ENCODE measurements at regions not wholly inside any gene's neighbourhood (a gene's known extent, or its start where the extent isn't known, plus 50 kb on each side); places are given as distances from the start of the nearest gene placed in this dataset.

DNA sequence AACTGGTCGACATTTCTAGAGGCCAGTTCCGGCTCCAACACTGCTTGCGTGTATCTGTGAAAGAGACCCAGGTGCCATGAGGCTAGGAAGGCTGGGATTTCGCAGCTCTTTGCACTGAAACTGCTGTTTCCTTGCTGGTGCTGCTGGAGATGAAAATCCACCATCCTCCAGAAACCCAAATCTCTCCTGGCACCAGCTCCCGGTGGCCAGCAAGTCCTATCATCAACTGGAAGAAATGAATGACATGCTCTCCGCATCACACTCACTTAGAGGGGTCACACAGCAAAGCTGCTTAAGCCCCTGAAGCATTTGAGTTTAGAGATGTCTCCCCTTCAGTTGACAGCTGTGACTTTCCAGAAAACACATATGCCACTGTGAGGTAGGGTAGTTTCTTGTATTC, 471.8 kb upstream of the PROK2 start:
- TF ChIP-seq, protein P1, sequence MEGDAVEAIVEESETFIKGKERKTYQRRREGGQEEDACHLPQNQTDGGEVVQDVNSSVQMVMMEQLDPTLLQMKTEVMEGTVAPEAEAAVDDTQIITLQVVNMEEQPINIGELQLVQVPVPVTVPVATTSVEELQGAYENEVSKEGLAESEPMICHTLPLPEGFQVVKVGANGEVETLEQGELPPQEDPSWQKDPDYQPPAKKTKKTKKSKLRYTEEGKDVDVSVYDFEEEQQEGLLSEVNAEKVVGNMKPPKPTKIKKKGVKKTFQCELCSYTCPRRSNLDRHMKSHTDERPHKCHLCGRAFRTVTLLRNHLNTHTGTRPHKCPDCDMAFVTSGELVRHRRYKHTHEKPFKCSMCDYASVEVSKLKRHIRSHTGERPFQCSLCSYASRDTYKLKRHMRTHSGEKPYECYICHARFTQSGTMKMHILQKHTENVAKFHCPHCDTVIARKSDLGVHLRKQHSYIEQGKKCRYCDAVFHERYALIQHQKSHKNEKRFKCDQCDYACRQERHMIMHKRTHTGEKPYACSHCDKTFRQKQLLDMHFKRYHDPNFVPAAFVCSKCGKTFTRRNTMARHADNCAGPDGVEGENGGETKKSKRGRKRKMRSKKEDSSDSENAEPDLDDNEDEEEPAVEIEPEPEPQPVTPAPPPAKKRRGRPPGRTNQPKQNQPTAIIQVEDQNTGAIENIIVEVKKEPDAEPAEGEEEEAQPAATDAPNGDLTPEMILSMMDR (IDR thresholded peaks at IDR 0.05): no peak
- TF ChIP-seq POLR2A (IDR thresholded peaks at IDR 0.05): no peak
- TF ChIP-seq POLR2AphosphoS5 (IDR thresholded peaks at IDR 0.05; ENCODE audit: insufficient read depth in 1 of 2, low read depth in 1 of 2): no peak

Measured in vagina (tissue), 2 donors.